Erythroblast (primary cell): ENCODE measurements at regions not wholly inside any gene's neighbourhood (a gene's known extent, or its start where the extent isn't known, plus 50 kb on each side); places are given as distances from the start of the nearest gene placed in this dataset.
A peak's percentile ranks its signal among the peaks of the same experiment; 100 is the strongest.
"Not testable (repeated sequence)": the region's sequence is repeated elsewhere in the genome, so short reads cannot be mapped to it uniquely, and the experiment has no call there.

Source experiments
- DNase-seq, 2 experiments: peaks; one replicate each; lab custom pipeline; 2025; lab: John Stamatoyannopoulos, UW
- GATA1 ChIP-seq: IDR thresholded peaks from 2 replicates; pipeline ENCODE4 v1.6.1; 2011; ENCODE audit warnings: low read depth, mild to moderate bottlenecking, control low read depth, low read length, moderate library complexity
- POLR2A ChIP-seq: IDR thresholded peaks from 2 replicates; pipeline ENCODE4 v1.6.1; 2011; ENCODE audit warnings: mild to moderate bottlenecking, low read length

DNA sequence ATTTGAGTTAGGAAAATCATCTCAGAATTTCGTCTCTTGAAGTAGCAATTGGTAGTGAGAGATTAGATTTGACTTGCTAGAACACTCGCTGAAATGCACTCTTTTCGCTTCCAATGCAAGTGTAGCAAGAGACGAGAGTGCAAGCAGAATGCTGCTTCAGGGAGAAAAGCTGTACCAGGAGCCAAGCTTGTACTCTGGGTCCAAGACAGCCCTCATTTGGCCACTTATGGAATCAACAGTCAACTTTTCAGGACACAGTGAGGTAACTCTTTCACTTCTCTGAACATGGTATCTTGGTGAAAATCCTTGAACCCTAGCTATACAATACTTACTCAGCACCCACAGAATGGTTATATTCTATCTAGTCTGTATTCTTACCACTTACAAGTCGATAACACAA, 107.6 kb upstream of the TERB2 start:
- DNase-seq = not testable (repeated sequence)

- not testable (repeated sequence) for DNase-seq
Observed at GRCh38 chr15:44849701-44850403, 106.6 kb upstream of the TERB2 start.

DNA sequence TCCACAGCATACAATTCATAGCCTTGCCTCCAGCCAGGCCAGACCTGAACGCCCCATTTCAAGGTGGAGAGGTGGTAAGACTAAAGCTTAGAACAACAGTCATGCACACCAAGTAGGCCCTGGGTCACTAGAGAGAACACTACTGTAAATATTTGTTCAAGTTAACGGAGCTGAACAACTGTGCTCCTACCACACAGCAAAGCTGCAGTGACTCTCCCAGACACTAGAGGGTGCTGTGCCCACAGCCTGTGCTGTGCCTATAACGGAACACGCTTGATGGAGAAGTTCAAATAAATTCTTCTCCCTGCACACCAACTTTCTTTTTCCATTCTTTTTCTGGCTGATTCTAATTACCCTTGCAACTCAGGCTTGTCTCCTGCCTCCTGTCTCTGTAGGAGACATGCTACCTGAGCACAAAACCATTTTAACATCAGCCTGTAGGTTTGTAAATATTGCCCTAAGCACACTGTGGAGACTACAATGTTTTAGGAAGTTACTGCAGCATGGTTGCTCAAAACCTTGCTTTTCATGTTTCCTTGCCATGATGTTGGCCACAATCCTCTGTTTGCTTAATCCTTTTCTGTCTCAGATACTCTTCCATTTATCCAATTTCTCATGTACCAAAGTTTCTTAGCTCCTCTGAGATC, 103.1 kb upstream of the TERB2 start:
- peak; percentile 61 to 75 for DNase-seq

DNA sequence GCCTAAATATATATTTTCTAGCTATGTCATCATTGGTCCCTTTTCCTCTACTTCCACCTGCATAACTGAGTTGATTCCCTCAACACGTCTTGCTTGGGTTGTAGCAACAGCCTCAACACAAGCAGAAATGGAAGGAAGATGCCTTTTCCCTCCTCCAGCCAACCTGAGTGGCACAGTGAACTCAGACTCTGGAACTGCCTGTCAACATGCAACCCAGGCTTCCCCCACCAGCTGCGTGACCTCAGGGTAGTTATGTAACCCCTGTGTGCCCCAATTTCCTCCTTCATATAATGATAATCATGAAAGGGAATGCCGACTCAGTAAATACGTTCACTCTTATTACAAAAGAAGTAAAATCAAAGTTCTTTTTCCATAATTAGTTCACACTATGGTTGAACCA, 101.8 kb upstream of the TERB2 start:
- not testable (repeated sequence) for DNase-seq

- DNase-seq = not testable (repeated sequence)
Observed at GRCh38 chr15:44856284-44856683, 100.2 kb upstream of the TERB2 start.

DNA sequence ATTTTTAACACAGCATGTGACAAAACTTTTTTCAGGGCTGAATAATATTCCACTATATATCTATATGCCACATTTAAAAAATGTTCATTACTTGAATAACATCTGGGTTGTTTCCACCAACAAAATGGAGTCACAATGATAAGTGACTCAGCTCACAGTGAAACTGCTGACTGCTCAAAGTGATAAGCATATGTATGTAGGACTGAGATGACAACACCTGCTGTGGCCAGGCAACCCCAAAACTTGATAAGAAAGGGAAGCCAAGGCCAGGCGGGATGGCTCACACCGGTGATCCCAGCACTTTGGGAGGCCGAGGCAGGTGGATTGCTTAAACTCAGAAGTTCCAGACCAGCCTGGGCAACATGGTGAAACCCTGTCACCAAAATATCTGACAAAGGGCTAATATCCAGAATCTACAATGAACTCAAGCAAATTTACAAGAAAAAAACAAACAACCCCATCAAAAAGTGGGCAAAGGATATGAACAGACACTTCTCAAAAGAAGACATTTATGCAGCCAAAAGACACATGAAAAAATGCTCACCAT, 99.2 kb upstream of the TERB2 start:
- DNase-seq = not testable (repeated sequence)

DNA sequence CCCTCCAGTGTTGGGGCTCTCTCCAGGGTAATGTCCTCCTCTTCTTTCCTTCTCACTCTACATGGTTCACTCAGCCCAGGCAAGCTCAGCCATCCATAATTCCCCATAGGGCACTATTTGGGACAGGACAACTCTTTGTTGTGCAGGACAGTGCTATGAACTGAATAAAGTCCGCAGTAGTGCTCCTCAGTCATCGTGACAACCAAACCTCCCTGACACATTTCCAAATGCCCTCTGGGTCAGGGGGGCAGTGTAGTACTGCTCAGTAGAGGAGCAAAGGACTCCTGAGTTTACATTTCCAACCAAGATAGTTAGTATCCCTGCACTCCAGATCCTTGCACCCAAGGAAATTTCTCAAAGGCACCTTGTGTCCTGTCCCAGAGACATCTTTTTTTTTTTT, 97.4 kb upstream of the TERB2 start:
- DNase-seq = not testable (repeated sequence)

DNA sequence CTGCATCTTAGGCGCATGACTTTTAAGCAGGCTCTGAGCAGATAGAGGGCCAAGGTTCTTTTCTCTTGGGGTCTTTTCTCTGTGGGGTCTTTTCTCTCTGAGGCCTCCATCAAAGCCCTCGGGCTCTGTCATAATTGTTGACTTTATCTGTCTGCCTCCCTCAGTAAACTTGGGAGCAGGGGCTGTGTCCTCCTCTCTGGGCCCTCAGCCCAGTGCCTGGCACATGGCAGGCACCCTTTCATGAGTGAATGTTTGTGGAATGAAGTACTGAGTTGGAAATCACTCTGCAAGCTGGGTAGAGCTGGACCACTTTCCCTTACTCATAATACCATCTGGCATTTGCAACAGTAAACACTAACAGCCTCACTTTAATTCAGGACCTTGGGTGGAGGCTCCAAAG, 96.3 kb upstream of the TERB2 start:
- DNase-seq = not testable (repeated sequence)

DNA sequence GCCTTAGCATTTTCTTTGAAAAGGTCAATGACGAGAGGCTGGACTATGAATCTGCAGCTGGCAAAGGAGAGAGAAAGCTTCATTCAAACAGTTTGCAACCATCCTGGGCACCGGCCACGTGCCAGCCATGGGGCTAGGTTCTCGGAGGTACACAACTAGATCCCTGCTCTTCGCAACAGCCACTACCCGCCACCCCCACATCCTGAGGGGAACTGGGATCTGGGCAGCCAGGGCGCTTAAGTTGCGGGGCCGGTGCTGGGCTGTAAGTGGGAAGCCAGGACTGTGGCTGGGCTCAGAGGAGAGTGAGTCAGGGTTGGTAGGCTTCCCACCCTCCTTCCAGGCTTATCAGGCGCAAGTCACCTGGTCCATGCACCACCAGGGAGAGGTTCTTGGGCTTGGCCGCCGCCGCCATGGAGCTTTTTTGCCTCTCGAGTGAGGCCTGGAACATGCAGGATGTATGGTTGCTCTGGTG, 95.0 kb upstream of the TERB2 start:
- TF ChIP-seq POLR2A = no peak
- no peak for TF ChIP-seq GATA1
- DNase-seq = no peak

DNA sequence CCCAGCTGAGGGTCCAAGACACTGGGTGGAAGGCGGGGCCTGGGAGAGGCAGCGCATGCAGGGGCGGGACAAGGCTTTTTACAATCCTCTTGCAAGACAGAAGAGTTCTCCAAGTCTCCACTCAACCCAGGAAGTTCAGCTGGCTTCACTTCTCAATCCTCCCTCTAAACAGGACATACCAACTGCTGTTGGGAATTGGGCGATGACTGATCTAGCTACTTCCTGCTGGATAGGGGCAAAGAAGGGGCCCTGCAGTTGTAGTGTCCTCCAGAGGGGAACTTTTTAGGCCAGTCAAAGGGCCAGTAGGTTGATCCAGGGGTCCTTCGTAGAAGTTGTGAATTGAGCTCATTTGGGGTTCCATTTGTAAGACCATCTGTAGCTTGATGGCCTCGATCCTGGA, 94.6 kb upstream of the TERB2 start:
- TF ChIP-seq GATA1 = no peak
- no peak for TF ChIP-seq POLR2A
- no peak for DNase-seq

GRCh38 chr15:44862866-44863265, 93.6 kb upstream of the TERB2 start:
- DNase-seq = not testable (repeated sequence)

DNA sequence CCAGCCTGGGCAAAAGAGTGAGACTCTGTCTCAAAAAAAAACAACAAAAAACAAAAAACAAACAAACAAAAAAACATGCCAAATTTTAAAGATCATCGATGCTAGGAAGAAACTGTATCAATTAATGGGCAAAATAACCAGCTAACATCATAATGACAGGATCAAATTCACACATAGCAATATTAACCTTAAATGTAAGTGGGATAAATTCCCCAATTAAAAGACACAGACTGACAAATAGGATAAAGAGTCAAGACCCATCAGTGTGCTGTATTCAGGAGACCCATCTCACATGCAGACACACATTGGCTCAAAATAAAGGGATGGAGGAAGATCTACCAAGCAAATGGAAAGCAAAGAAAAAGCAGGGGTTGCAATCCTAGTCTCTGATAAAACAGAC, 88.4 kb upstream of the TERB2 start:
- DNase-seq = not testable (repeated sequence)

DNA sequence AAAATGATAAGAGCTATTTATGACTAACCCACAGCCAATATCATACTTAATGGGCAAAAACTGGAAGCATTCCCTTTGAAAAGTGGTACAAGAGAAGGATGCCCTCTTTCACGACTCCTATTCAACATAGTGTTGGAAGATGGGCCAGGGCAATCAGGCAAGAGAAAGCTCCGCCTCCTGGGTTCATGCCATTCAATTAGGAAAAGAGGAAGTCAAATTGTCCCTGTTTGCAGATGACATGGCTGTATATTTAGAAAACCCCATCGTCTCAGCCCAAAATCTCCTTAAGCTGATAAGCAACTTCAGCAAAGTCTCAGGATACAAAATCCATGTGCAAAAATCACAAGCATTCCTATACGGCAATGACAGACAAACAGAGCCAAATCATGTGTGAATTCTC, 86.4 kb upstream of the TERB2 start:
- not testable (repeated sequence) for DNase-seq

GRCh38 chr15:44873103-44873502, 83.4 kb upstream of the TERB2 start:
- TF ChIP-seq POLR2A = no peak
- no peak for TF ChIP-seq GATA1
- no peak for DNase-seq

DNA sequence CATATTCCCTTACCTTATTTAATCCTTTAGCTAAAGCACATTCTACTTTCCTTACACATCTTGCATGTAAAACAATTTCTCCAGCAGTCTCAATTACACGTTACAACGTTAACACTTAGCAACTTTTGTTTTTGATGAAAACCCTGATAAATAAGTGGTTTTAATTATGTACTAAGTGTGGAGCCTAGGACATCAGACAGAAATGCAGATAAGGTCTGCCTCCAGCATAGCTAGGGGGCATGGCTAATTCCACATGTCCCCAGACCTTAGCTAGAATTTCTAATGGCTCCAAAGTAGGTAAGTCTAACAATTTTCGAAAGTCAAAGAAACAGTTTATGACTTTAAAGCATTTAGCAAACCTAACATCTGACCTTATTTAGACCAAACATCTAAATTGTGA, 77.4 kb upstream of the TERB2 start:
- DNase-seq = no peak
- TF ChIP-seq POLR2A = no peak
- no peak for TF ChIP-seq GATA1

- no peak for DNase-seq
- TF ChIP-seq POLR2A = no peak
- TF ChIP-seq GATA1 = no peak
Observed at GRCh38 chr15:44882499-44882968, 74.0 kb upstream of the TERB2 start.
